HCT116 (cell line): ENCODE measurements at regions not wholly inside any gene's neighbourhood (a gene's known extent, or its start where the extent isn't known, plus 50 kb on each side); places are given as distances from the start of the nearest gene placed in this dataset.

ENCODE experiments used
- ATAC-seq: fragments of 200-7000 bp; cut with Tn5 transposase; 2 replicates; pipeline ENCODE4 v1.9.1; 2020; ENCODE audit warnings: mild to moderate bottlenecking, moderate library complexity
- BruUV-seq: library from RNA; stranded (reverse); fragments of 400-500 nt; replicated peaks from 2 replicates; lab custom pipeline; 2021; lab: Mats Ljungman, UMichigan
- CTCF ChIA-PET: fragments of 300-600 bp; sonication (Branson Sonifier 250); formaldehyde crosslinking; loops from one replicate; lab custom pipeline; 2021; ENCODE audit warnings: antibody characterized with exemption; lab: Charles Lee
- POLR2A ChIA-PET: fragments of 300-600, 350-600 bp; sonication (Branson Sonifier 250); formaldehyde crosslinking; loops from one replicate; lab custom pipeline; 2021; ENCODE audit warnings: antibody characterized with exemption; lab: Charles Lee
- RAD21 ChIA-PET, 2 experiments: fragments of 300-600 bp; sonication (Branson Sonifier 250); formaldehyde crosslinking; loops; one replicate each; lab custom pipeline; 2023; ENCODE audit warnings: low total read pairs in 2 of 2; ENCODE audit not compliant: uncharacterized antibody in 2 of 2, unreplicated experiment in 2 of 2, low non-redundant PET in 1 of 2; lab: Charles Lee
- DNase-seq: peaks from one replicate; pipeline ENCODE4 v3.0.0-alpha.2; 2010; ENCODE audit warnings: low read depth, low spot score
- H2AFZ ChIP-seq: fragments of 200-600 bp; shearing (Covaris generic), sonication (generic); 2 replicates; pipeline ENCODE4 v1.6.1; 2017; ENCODE audit warnings: low read depth, mixed run types, mixed read lengths, antibody characterized with exemption, low read length; ENCODE audit not compliant: poor library complexity, severe bottlenecking
- H3K27ac ChIP-seq: 2 replicates; pipeline ENCODE4 v1.5.1; 2012; ENCODE audit warnings: low read depth, low read length
- H3K27me3 ChIP-seq: fragments of 200-600 bp; sonication (generic); 2 replicates; pipeline ENCODE4 v1.6.1; 2016; ENCODE audit warnings: mixed run types, low read length, mixed read lengths; ENCODE audit not compliant: insufficient read depth
- H3K36me3 ChIP-seq, 2 experiments: fragments of 200-500 bp in 1 of 2; fragments of 200-600 bp in 1 of 2; sonication (Bioruptor generic) in 1 of 2; sonication (generic) in 1 of 2; 2 replicates each; pipeline versions ENCODE4 v1.5.1 to v1.6.1; 2014 to 2016; ENCODE audit warnings: low read length in 2 of 2, inconsistent platforms in 1 of 2, mixed read lengths in 1 of 2, mixed run types in 1 of 2; ENCODE audit not compliant: insufficient read depth in 2 of 2, control insufficient read depth in 1 of 2
- H3K4me1 ChIP-seq, 2 experiments: fragments of 200-600 bp in 1 of 2; sonication (generic) in 1 of 2; 2 replicates each; pipeline versions ENCODE4 v1.5.1 to v1.6.1; 2012 to 2017; ENCODE audit warnings: low read length in 2 of 2, inconsistent platforms in 1 of 2, mild to moderate bottlenecking in 1 of 2, mixed read lengths in 1 of 2, mixed run types in 1 of 2, moderate library complexity in 1 of 2; ENCODE audit not compliant: insufficient read depth in 2 of 2, control insufficient read depth in 1 of 2
- H3K4me2 ChIP-seq: fragments of 200-600 bp; sonication (generic); 2 replicates; pipeline ENCODE4 v1.6.1; 2017; ENCODE audit warnings: mixed run types, low read length, mixed read lengths
- H3K4me3 ChIP-seq, 2 experiments: fragments of 200-600 bp in 1 of 2; sonication (generic) in 1 of 2; replicated peaks in 1 of 2; 2 replicates each; pipeline ENCODE4 v1.5.1; 2011 to 2016; ENCODE audit warnings: low read length in 2 of 2, control low read depth in 1 of 2, low read depth in 1 of 2, mild to moderate bottlenecking in 1 of 2, mixed read lengths in 1 of 2, mixed run types in 1 of 2
- H3K79me2 ChIP-seq: fragments of 200-600 bp; sonication (generic); 2 replicates; pipeline ENCODE4 v1.6.1; 2017; ENCODE audit warnings: mild to moderate bottlenecking, mixed run types, low read length, moderate library complexity, mixed read lengths; ENCODE audit not compliant: insufficient read depth
- H3K9ac ChIP-seq: fragments of 200-600 bp; sonication (generic); 2 replicates; pipeline ENCODE4 v1.6.1; 2016; ENCODE audit warnings: low read length, mixed read lengths
- H3K9me2 ChIP-seq: fragments of 200-600 bp; sonication (generic), shearing (Covaris generic); 2 replicates; pipeline ENCODE4 v1.6.1; 2017; ENCODE audit warnings: mixed run types, mild to moderate bottlenecking, moderate library complexity; ENCODE audit not compliant: insufficient read depth
- H3K9me3 ChIP-seq, 2 experiments: fragments of 200-500 bp in 1 of 2; fragments of 200-600 bp in 1 of 2; sonication (Bioruptor generic) in 1 of 2; sonication (generic) in 1 of 2; 2 replicates each; pipeline ENCODE4 v1.6.1; 2014 to 2017; ENCODE audit warnings: low read length in 2 of 2, mixed read lengths in 2 of 2, inconsistent platforms in 1 of 2, low read depth in 1 of 2, mild to moderate bottlenecking in 1 of 2, mixed run types in 1 of 2, moderate library complexity in 1 of 2; ENCODE audit not compliant: control insufficient read depth in 1 of 2, insufficient read depth in 1 of 2
- H4K20me1 ChIP-seq: fragments of 200-600 bp; sonication (generic), shearing (Covaris generic); 2 replicates; pipeline ENCODE4 v1.6.1; 2017; ENCODE audit warnings: mixed run types, mild to moderate bottlenecking, moderate library complexity; ENCODE audit not compliant: insufficient read depth
- CBX3 ChIP-seq: IDR thresholded peaks from 2 replicates; pipeline ENCODE4 v1.6.1; 2012; ENCODE audit warnings: low read depth
- CEBPB ChIP-seq: IDR thresholded peaks from 2 replicates; pipeline ENCODE4 v1.6.1; 2012; ENCODE audit warnings: low read depth
- EGR1 ChIP-seq: IDR thresholded peaks from 2 replicates; pipeline ENCODE4 v1.6.1; 2012; ENCODE audit warnings: low read depth
- ELF1 ChIP-seq: IDR thresholded peaks from 2 replicates; pipeline ENCODE4 v1.6.1; 2012; ENCODE audit warnings: low read depth, borderline replicate concordance
- EZH2 ChIP-seq: fragments of 200-600 bp; sonication (generic); IDR thresholded peaks from 2 replicates; pipeline ENCODE4 v1.6.1; 2017; ENCODE audit warnings: antibody characterized with exemption, mixed run types
- EZH2phosphoT487 ChIP-seq: fragments of 200-600 bp; IDR thresholded peaks from 2 replicates; pipeline ENCODE4 v1.6.1; 2018; ENCODE audit warnings: antibody characterized with exemption, borderline replicate concordance
- FOSL1 ChIP-seq: IDR thresholded peaks from 2 replicates; pipeline ENCODE4 v1.6.1; 2012; ENCODE audit warnings: low read depth
- SIN3A ChIP-seq: IDR thresholded peaks from 2 replicates; pipeline ENCODE4 v1.6.1; 2012; ENCODE audit warnings: low read depth
- SP1 ChIP-seq: IDR thresholded peaks from 2 replicates; pipeline ENCODE4 v1.6.1; 2012; ENCODE audit warnings: low read depth
- SRF ChIP-seq: IDR thresholded peaks from 2 replicates; pipeline ENCODE4 v1.6.1; 2012; ENCODE audit warnings: low read depth
- TCF7L2 ChIP-seq: IDR thresholded peaks from 2 replicates; pipeline ENCODE4 v1.7.0; 2011; ENCODE audit warnings: borderline replicate concordance, inconsistent platforms; ENCODE audit not compliant: insufficient read depth, insufficient read length; ENCODE audit errors: extremely low read depth
- YY1 ChIP-seq: IDR thresholded peaks from 2 replicates; pipeline ENCODE4 v1.6.1; 2011; ENCODE audit warnings: low read length, low read depth, moderate library complexity, mild to moderate bottlenecking; ENCODE audit not compliant: insufficient replicate concordance; ENCODE audit errors: extremely low read depth
- intact Hi-C: fragments of 100-400 bp; cut with micrococcal nuclease; formaldehyde crosslinking; loops from 2 replicates; pipeline ENCODE4 v1.10.0; 2022
- TF ChIP-seq, protein P1 (sequence below): IDR thresholded peaks from 2 replicates; pipeline ENCODE4 v1.6.1; 2012
- TF ChIP-seq, protein P2 (sequence below): IDR thresholded peaks from 2 replicates; pipeline ENCODE4 v1.6.1; 2011; ENCODE audit warnings: mild to moderate bottlenecking, low read length, moderate library complexity; ENCODE audit not compliant: insufficient replicate concordance; ENCODE audit errors: extremely low read depth
- TF ChIP-seq, protein P3 (sequence below), 3 experiments: fragments of 200-600 bp in 1 of 3; sonication (generic) in 1 of 3; IDR thresholded peaks in 2 of 3; conservative IDR thresholded peaks in 1 of 3; 2 replicates each; pipeline ENCODE4 v1.5.1; 2012 to 2017; ENCODE audit warnings: low read depth in 2 of 3, low read length in 2 of 3, antibody characterized with exemption in 1 of 3, borderline replicate concordance in 1 of 3, control low read depth in 1 of 3, mild to moderate bottlenecking in 1 of 3, mixed read lengths in 1 of 3, mixed run types in 1 of 3, moderate library complexity in 1 of 3; ENCODE audit not compliant: insufficient read depth in 1 of 3

DNA sequence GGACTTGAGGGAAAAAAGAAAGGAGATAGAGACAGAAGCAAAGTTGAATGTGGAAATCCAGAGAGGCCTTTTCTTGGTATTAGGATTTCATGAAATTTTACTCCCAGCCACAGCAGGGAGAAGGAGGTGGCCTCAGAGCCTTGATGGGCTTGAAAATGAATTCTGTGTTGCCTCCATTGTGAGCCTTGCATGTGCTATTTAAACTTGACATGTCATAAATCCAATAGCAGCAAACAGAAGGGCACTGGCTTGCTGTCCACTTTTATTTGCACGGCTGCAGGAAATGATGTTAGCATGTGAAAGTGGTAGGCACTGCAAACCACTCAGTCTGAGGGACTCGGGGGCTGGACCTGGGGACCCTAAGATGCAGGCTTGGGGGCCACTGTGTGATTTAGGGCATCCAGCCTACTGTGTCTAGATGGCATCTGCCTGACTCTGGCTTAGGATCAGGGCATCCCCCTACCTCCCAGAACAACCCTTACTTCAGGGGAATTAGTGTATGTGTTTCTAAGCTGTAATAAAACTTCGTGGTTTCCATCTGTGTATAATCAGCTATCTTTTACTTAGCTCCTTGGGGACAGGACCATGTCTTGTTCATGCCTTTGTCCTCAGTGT is 139.1 kb upstream of the SKOR2 start:
- TF ChIP-seq SP1: no peak
- no peak for TF ChIP-seq SIN3A
- TF ChIP-seq CBX3: no peak
- no peak for TF ChIP-seq SRF
- TF ChIP-seq, protein P1, sequence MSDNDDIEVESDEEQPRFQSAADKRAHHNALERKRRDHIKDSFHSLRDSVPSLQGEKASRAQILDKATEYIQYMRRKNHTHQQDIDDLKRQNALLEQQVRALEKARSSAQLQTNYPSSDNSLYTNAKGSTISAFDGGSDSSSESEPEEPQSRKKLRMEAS: no peak
- TF ChIP-seq YY1: no peak
- TF ChIP-seq EZH2phosphoT487: no peak
- TF ChIP-seq, protein P2, sequence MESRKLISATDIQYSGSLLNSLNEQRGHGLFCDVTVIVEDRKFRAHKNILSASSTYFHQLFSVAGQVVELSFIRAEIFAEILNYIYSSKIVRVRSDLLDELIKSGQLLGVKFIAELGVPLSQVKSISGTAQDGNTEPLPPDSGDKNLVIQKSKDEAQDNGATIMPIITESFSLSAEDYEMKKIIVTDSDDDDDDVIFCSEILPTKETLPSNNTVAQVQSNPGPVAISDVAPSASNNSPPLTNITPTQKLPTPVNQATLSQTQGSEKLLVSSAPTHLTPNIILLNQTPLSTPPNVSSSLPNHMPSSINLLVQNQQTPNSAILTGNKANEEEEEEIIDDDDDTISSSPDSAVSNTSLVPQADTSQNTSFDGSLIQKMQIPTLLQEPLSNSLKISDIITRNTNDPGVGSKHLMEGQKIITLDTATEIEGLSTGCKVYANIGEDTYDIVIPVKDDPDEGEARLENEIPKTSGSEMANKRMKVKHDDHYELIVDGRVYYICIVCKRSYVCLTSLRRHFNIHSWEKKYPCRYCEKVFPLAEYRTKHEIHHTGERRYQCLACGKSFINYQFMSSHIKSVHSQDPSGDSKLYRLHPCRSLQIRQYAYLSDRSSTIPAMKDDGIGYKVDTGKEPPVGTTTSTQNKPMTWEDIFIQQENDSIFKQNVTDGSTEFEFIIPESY: no peak
- TF ChIP-seq, protein P3, sequence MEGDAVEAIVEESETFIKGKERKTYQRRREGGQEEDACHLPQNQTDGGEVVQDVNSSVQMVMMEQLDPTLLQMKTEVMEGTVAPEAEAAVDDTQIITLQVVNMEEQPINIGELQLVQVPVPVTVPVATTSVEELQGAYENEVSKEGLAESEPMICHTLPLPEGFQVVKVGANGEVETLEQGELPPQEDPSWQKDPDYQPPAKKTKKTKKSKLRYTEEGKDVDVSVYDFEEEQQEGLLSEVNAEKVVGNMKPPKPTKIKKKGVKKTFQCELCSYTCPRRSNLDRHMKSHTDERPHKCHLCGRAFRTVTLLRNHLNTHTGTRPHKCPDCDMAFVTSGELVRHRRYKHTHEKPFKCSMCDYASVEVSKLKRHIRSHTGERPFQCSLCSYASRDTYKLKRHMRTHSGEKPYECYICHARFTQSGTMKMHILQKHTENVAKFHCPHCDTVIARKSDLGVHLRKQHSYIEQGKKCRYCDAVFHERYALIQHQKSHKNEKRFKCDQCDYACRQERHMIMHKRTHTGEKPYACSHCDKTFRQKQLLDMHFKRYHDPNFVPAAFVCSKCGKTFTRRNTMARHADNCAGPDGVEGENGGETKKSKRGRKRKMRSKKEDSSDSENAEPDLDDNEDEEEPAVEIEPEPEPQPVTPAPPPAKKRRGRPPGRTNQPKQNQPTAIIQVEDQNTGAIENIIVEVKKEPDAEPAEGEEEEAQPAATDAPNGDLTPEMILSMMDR (IDR thresholded peaks at IDR 0.05 in 2 of 3, conservative IDR thresholded peaks at IDR 0.05 in 1 of 3; ENCODE audit: borderline replicate concordance in 1 of 3, insufficient read depth in 1 of 3, low read depth in 2 of 3, low read length in 2 of 3): no peak
- TF ChIP-seq TCF7L2: no peak
- no peak for TF ChIP-seq EZH2
- TF ChIP-seq FOSL1: no peak
- TF ChIP-seq ELF1: no peak
- no peak for TF ChIP-seq EGR1
- no peak for TF ChIP-seq CEBPB
- TF ChIP-seq, all 23 proteins: peak for 0

More for the DNA sequence above, 139.1 kb upstream of the SKOR2 start:
- Histone ChIP-seq H3K9me2 (no peaks in the 10 kb centered on the region), H3K27ac (no peak overlapping the region), H3K36me3 (no peaks in the 10 kb centered on the region), H3K9me3 (no peaks in the 10 kb centered on the region), H3K4me3 (no peak overlapping the region), H3K4me1 (no peaks in the 10 kb centered on the region), H3K27me3 (peaks cover 33% of the 10 kb centered on the region; the same call in 1 of the 2 replicates), H3K79me2 (no peaks in the 10 kb centered on the region), H3K9ac (no peak overlapping the region), H4K20me1 (no peaks in the 10 kb centered on the region), H3K4me2 (no peak overlapping the region), H2AFZ (no peak overlapping the region)
- POLR2A ChIA-PET: no interaction called here
- no TSS peak for BruUV-seq
- intact Hi-C loops: no loop called here
- CTCF ChIA-PET: no interaction called here
- RAD21 ChIA-PET: no interaction called here
- ATAC-seq: no peak
- DNase-seq: no peak
